Erythroblast (primary cell): ENCODE measurements at regions not wholly inside any gene's neighbourhood (a gene's known extent, or its start where the extent isn't known, plus 50 kb on each side); places are given as distances from the start of the nearest gene placed in this dataset.

Experiments
- GATA1 ChIP-seq: IDR thresholded peaks from 2 replicates; pipeline ENCODE4 v1.6.1; 2011; ENCODE audit warnings: low read depth, mild to moderate bottlenecking, control low read depth, low read length, moderate library complexity
- POLR2A ChIP-seq: IDR thresholded peaks from 2 replicates; pipeline ENCODE4 v1.6.1; 2011; ENCODE audit warnings: mild to moderate bottlenecking, low read length

DNA sequence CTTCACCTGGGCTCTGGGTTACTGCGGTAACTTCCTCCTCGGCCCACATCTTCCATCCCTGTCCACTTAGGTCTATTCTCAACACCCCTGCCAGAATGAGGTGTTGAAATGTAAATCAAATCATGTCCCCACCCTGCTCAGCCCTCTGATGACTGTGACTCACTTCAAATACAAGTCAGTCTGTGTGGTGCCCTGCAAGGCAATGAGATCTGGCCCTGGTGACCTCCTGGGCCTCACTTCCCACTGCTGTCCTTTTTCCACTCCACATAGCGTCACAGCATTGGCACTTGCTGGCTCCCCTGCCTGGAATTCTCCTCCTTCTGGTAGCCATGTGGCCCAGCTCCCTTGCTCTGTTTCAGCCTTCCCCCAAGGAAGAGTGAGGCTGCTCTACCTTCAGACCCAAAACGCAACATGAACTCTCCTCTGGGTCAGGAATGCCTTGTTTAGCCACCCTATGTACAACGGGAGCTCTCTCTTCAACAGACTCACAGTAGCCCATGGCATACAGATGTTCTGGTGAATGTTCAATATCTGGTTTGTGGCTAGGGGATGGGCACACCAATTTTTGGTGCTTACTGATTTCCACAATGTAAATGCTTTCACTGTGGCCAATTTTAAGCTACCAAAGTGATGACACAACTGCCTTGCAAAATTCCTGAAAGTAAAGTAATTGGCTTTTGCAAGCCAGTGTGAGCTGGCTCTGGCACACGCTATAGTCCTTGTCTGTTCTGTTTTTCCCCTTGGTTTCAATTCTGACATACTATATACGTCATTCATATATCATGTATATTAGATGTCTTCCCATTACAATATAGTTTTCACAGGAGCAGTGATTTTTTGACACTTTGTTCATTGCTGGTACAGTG lies 550.3 kb upstream of the HS6ST1 start:
- TF ChIP-seq POLR2A = no peak
- TF ChIP-seq GATA1 = no peak
